Sigmoid colon (tissue), 3 donors: ENCODE measurements at regions not wholly inside any gene's neighbourhood (a gene's known extent, or its start where the extent isn't known, plus 50 kb on each side); places are given as distances from the start of the nearest gene placed in this dataset.

Source experiments
- CTCF ChIP-seq, 4 experiments: fragments of 450-650 bp in 3 of 4; fragments of 200-600 bp in 1 of 4; IDR thresholded peaks; one replicate each; pipeline ENCODE4 v1.5.1; 2016 to 2019; ENCODE audit warnings: antibody characterized with exemption in 4 of 4, mild to moderate bottlenecking in 3 of 4, moderate library complexity in 2 of 4
- POLR2A ChIP-seq, 2 donors: fragments of 450-650 bp; IDR thresholded peaks; one replicate each; pipeline ENCODE4 v1.6.1; 2016; ENCODE audit warnings: antibody characterized with exemption in 2 of 2, mild to moderate bottlenecking in 2 of 2, moderate library complexity in 2 of 2

- no peak for TF ChIP-seq POLR2A (IDR thresholded peaks at IDR 0.05)
- no peak for TF ChIP-seq CTCF (IDR thresholded peaks at IDR 0.05)
Measured at GRCh38 chrX:121869876-121870477, 822.6 kb downstream of the GLUD2 start.
